HCT116 (cell line): ENCODE measurements at regions not wholly inside any gene's neighbourhood (a gene's known extent, or its start where the extent isn't known, plus 50 kb on each side); places are given as distances from the start of the nearest gene placed in this dataset.

Source experiments
- CBX3 ChIP-seq: IDR thresholded peaks from 2 replicates; pipeline ENCODE4 v1.6.1; 2012; ENCODE audit warnings: low read depth
- EGR1 ChIP-seq: IDR thresholded peaks from 2 replicates; pipeline ENCODE4 v1.6.1; 2012; ENCODE audit warnings: low read depth
- ELF1 ChIP-seq: IDR thresholded peaks from 2 replicates; pipeline ENCODE4 v1.6.1; 2012; ENCODE audit warnings: low read depth, borderline replicate concordance
- EZH2 ChIP-seq: fragments of 200-600 bp; sonication (generic); IDR thresholded peaks from 2 replicates; pipeline ENCODE4 v1.6.1; 2017; ENCODE audit warnings: antibody characterized with exemption, mixed run types
- POLR2A ChIP-seq: IDR thresholded peaks from 2 replicates; pipeline ENCODE4 v1.7.0; 2011; ENCODE audit warnings: borderline replicate concordance; ENCODE audit not compliant: insufficient read depth, insufficient read length; ENCODE audit errors: extremely low read depth
- RAD21 ChIP-seq: IDR thresholded peaks from 2 replicates; pipeline ENCODE4 v1.6.1; 2012; ENCODE audit warnings: low read depth, mild to moderate bottlenecking
- SP1 ChIP-seq: IDR thresholded peaks from 2 replicates; pipeline ENCODE4 v1.6.1; 2012; ENCODE audit warnings: low read depth
- TCF7L2 ChIP-seq: IDR thresholded peaks from 2 replicates; pipeline ENCODE4 v1.7.0; 2011; ENCODE audit warnings: borderline replicate concordance, inconsistent platforms; ENCODE audit not compliant: insufficient read depth, insufficient read length; ENCODE audit errors: extremely low read depth
- TF ChIP-seq, protein P1 (sequence below), 3 experiments: fragments of 200-600 bp in 1 of 3; sonication (generic) in 1 of 3; IDR thresholded peaks in 2 of 3; conservative IDR thresholded peaks in 1 of 3; 2 replicates each; pipeline ENCODE4 v1.5.1; 2012 to 2017; ENCODE audit warnings: low read depth in 2 of 3, low read length in 2 of 3, antibody characterized with exemption in 1 of 3, borderline replicate concordance in 1 of 3, control low read depth in 1 of 3, mild to moderate bottlenecking in 1 of 3, mixed read lengths in 1 of 3, mixed run types in 1 of 3, moderate library complexity in 1 of 3; ENCODE audit not compliant: insufficient read depth in 1 of 3

- no peak for TF ChIP-seq SP1
- TF ChIP-seq RAD21, result no peak
- TF ChIP-seq, protein P1, sequence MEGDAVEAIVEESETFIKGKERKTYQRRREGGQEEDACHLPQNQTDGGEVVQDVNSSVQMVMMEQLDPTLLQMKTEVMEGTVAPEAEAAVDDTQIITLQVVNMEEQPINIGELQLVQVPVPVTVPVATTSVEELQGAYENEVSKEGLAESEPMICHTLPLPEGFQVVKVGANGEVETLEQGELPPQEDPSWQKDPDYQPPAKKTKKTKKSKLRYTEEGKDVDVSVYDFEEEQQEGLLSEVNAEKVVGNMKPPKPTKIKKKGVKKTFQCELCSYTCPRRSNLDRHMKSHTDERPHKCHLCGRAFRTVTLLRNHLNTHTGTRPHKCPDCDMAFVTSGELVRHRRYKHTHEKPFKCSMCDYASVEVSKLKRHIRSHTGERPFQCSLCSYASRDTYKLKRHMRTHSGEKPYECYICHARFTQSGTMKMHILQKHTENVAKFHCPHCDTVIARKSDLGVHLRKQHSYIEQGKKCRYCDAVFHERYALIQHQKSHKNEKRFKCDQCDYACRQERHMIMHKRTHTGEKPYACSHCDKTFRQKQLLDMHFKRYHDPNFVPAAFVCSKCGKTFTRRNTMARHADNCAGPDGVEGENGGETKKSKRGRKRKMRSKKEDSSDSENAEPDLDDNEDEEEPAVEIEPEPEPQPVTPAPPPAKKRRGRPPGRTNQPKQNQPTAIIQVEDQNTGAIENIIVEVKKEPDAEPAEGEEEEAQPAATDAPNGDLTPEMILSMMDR (IDR thresholded peaks at IDR 0.05 in 2 of 3, conservative IDR thresholded peaks at IDR 0.05 in 1 of 3; ENCODE audit: borderline replicate concordance in 1 of 3, insufficient read depth in 1 of 3, low read depth in 2 of 3, low read length in 2 of 3), result no peak
- TF ChIP-seq CBX3, result no peak
- no peak for TF ChIP-seq POLR2A
- no peak for TF ChIP-seq TCF7L2
- no peak for TF ChIP-seq EGR1
- TF ChIP-seq EZH2, result no peak
- TF ChIP-seq ELF1, result no peak
These were observed 105.2 kb downstream of the TMEM100 start for GRCh38 chr17:55617441-55617840.
